ENCODE measurements at regions not wholly inside any gene's neighbourhood (a gene's known extent, or its start where the extent isn't known, plus 50 kb on each side); places are given as distances from the start of the nearest gene placed in this dataset.

GRCh38 chr9:1918622-1919021, 96.5 kb upstream of the SMARCA2 start:
- Histone ChIP-seq H3K4me1 (ENCODE audit: insufficient read depth, low read length, severe bottlenecking) (no peaks in the 10 kb centered on the region), H3K27ac (ENCODE audit: low read depth, low read length, poor library complexity, severe bottlenecking) (no peak overlapping the region), H3K79me2 (ENCODE audit: insufficient read depth, low read length) (no peaks in the 10 kb centered on the region), H3K9me3 (ENCODE audit: low read length) (no peaks in the 10 kb centered on the region), H3K9ac (ENCODE audit: low read length) (no peak overlapping the region), H3K4me2 (ENCODE audit: low read length) (no peak overlapping the region), H3F3A (ENCODE audit: insufficient read depth, low read length) (no peaks in the 10 kb centered on the region), H3K9me2 (ENCODE audit: low read depth, low read length) (no peaks in the 10 kb centered on the region), H4K20me1 (ENCODE audit: insufficient read depth, low read length) (no peaks in the 10 kb centered on the region), H3K36me3 (ENCODE audit: insufficient read depth, low read length) (no peaks in the 10 kb centered on the region), H2AFZ (ENCODE audit: low read length) (no peak overlapping the region), H3K4me3 (ENCODE audit: low read depth, low read length, poor library complexity, severe bottlenecking) (no peak overlapping the region), H3K27me3 (ENCODE audit: insufficient read depth, low read length) (no peaks in the 10 kb centered on the region)
- no peak for TF ChIP-seq EZH2 (IDR thresholded peaks at IDR 0.05; ENCODE audit: borderline replicate concordance, low read length)
- TF ChIP-seq CTCF (IDR thresholded peaks at IDR 0.05; ENCODE audit: low read length): no peak

GRCh38 chr9:1919229-1919628, 95.9 kb upstream of the SMARCA2 start:
- Histone ChIP-seq H3K27ac (ENCODE audit: low read depth, low read length, poor library complexity, severe bottlenecking) (no peak overlapping the region), H3K4me1 (ENCODE audit: insufficient read depth, low read length, severe bottlenecking) (no peaks in the 10 kb centered on the region), H3K4me3 (ENCODE audit: low read depth, low read length, poor library complexity, severe bottlenecking) (no peak overlapping the region), H3K27me3 (ENCODE audit: insufficient read depth, low read length) (no peaks in the 10 kb centered on the region), H3K36me3 (ENCODE audit: insufficient read depth, low read length) (no peaks in the 10 kb centered on the region), H3K9me2 (ENCODE audit: low read depth, low read length) (no peaks in the 10 kb centered on the region), H3F3A (ENCODE audit: insufficient read depth, low read length) (no peaks in the 10 kb centered on the region), H4K20me1 (ENCODE audit: insufficient read depth, low read length) (no peaks in the 10 kb centered on the region), H3K9ac (ENCODE audit: low read length) (no peak overlapping the region), H3K79me2 (ENCODE audit: insufficient read depth, low read length) (no peaks in the 10 kb centered on the region), H3K9me3 (ENCODE audit: low read length) (no peaks in the 10 kb centered on the region), H3K4me2 (ENCODE audit: low read length) (no peak overlapping the region), H2AFZ (ENCODE audit: low read length) (no peak overlapping the region)
- TF ChIP-seq EZH2 (IDR thresholded peaks at IDR 0.05; ENCODE audit: borderline replicate concordance, low read length): no peak
- no peak for TF ChIP-seq CTCF (IDR thresholded peaks at IDR 0.05; ENCODE audit: low read length)

- no peak overlapping the region for H3K4me3 ChIP-seq (ENCODE audit: low read depth, low read length, poor library complexity, severe bottlenecking)
- no peaks in the 10 kb centered on the region for H3K4me1 ChIP-seq (ENCODE audit: insufficient read depth, low read length, severe bottlenecking)
- H3K9ac ChIP-seq (ENCODE audit: low read length): no peak overlapping the region
- H3K9me2 ChIP-seq (ENCODE audit: low read depth, low read length): no peaks in the 10 kb centered on the region
- no peak for TF ChIP-seq EZH2 (IDR thresholded peaks at IDR 0.05; ENCODE audit: borderline replicate concordance, low read length)
- TF ChIP-seq CTCF (IDR thresholded peaks at IDR 0.05; ENCODE audit: low read length): no peak
- H2AFZ ChIP-seq (ENCODE audit: low read length): no peak overlapping the region
- H3K79me2 ChIP-seq (ENCODE audit: insufficient read depth, low read length): no peaks in the 10 kb centered on the region
- H3K27me3 ChIP-seq (ENCODE audit: insufficient read depth, low read length): no peaks in the 10 kb centered on the region
- H3K9me3 ChIP-seq (ENCODE audit: low read length): no peaks in the 10 kb centered on the region
- H3F3A ChIP-seq (ENCODE audit: insufficient read depth, low read length): no peaks in the 10 kb centered on the region
- no peaks in the 10 kb centered on the region for H3K36me3 ChIP-seq (ENCODE audit: insufficient read depth, low read length)
- no peaks in the 10 kb centered on the region for H4K20me1 ChIP-seq (ENCODE audit: insufficient read depth, low read length)
- H3K4me2 ChIP-seq (ENCODE audit: low read length): no peak overlapping the region
- H3K27ac ChIP-seq (ENCODE audit: low read depth, low read length, poor library complexity, severe bottlenecking): no peak overlapping the region
These were observed 94.8 kb upstream of the SMARCA2 start for GRCh38 chr9:1920386-1920785.

All from OCI-LY1 (cell line).